GM12865 (cell line): ENCODE measurements at regions not wholly inside any gene's neighbourhood (a gene's known extent, or its start where the extent isn't known, plus 50 kb on each side); places are given as distances from the start of the nearest gene placed in this dataset.
"Not testable (repeated sequence)": the region's sequence is repeated elsewhere in the genome, so short reads cannot be mapped to it uniquely, and the experiment has no call there.

ENCODE experiments used
- DNase-seq: peaks from one replicate; pipeline ENCODE4 v3.0.0; 2010; ENCODE audit warnings: low read depth
- H3K4me3 ChIP-seq: 2 replicates; pipeline ENCODE4 v1.5.1; 2011; ENCODE audit warnings: mild to moderate bottlenecking, low read depth, low read length, control low read depth
- TF ChIP-seq, protein P1 (sequence below): IDR thresholded peaks from 2 replicates; pipeline ENCODE4 v1.5.1; 2011; ENCODE audit warnings: low read length, control low read depth, low read depth, inconsistent platforms; ENCODE audit not compliant: insufficient read depth; ENCODE audit errors: missing control alignments

DNA sequence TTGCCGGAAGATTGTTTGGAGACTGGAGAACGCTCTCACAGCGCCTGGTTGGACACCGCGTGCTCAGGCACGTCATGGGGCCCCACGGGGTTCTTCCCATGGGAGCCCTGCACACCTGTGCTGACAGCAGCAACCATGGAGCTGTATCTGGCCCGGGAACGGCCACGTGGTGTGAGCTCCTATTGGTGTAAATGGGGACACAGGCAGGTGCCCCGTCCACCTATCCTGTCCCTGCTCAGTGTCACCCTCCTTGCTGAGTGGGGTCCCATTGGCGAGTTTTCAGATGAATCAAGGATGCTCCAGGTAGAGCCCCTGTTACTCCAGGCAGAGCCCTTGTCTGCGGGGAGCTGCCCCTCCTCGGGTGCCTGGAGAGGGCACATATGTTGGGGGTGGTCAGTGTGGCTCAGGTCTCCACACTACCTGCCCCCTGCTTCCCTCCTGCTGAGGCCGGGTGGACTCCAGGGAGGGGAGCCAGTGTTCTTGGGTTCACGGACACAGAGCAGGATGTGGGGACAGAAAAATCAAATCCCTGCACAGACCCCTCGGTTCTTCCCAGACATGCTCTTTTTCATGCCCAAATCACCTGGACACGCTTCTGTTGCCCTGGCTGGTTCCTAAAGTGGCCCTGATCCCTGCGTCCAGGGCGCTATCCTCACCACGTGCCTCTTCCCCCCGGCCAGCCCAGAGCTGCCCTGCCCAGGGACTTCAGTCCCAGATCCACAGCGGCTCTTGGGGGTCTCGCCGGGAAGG is 250.1 kb downstream of the ADGRD1 start:
- no peak overlapping the region for H3K4me3 ChIP-seq
- DNase-seq = no peak
- TF ChIP-seq, protein P1, sequence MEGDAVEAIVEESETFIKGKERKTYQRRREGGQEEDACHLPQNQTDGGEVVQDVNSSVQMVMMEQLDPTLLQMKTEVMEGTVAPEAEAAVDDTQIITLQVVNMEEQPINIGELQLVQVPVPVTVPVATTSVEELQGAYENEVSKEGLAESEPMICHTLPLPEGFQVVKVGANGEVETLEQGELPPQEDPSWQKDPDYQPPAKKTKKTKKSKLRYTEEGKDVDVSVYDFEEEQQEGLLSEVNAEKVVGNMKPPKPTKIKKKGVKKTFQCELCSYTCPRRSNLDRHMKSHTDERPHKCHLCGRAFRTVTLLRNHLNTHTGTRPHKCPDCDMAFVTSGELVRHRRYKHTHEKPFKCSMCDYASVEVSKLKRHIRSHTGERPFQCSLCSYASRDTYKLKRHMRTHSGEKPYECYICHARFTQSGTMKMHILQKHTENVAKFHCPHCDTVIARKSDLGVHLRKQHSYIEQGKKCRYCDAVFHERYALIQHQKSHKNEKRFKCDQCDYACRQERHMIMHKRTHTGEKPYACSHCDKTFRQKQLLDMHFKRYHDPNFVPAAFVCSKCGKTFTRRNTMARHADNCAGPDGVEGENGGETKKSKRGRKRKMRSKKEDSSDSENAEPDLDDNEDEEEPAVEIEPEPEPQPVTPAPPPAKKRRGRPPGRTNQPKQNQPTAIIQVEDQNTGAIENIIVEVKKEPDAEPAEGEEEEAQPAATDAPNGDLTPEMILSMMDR = no peak

DNA sequence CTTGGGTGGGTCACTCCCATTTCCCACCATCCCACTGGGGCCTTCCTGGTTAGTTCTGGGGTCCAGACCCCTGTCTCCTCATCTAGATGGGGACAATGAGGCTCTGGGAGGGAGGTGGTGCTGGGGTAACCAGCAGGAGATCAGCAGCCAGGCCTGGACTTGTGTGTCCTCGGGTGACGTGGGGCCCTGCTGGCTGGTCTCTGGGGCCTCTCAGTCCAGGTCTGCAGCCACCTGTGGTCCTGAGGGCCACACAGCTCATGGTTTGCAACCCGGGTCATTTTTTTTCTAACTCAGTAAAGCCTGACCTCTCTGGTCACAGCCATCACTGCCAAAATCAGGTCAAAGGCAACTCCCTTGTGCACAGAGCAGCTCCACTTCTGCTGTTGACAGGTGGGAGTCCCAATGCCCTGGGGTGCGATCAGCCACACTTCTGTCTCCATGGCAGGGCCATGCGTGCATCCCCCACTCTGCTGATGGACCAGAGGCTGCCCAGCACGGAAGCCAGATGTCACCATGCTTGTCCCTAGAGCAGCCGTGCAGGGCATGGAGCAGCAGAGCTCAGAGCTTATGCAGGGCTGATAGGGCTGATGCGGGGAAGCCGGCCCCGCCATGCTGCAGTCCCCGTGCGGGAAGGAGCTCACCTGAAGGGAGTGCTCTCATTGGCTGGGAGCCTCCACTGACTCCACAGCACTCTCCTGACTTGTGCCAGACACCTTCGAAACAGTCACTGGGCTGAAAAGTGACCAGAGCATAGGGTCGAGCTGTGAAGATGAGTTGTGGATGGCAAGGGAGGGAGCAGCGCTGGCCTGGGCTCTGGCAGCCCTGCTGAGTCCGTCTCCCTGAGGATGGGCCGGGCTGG is 250.9 kb downstream of the ADGRD1 start:
- TF ChIP-seq, protein P1 = no peak
- H3K4me3 ChIP-seq = no peak overlapping the region
- no peak for DNase-seq

DNA sequence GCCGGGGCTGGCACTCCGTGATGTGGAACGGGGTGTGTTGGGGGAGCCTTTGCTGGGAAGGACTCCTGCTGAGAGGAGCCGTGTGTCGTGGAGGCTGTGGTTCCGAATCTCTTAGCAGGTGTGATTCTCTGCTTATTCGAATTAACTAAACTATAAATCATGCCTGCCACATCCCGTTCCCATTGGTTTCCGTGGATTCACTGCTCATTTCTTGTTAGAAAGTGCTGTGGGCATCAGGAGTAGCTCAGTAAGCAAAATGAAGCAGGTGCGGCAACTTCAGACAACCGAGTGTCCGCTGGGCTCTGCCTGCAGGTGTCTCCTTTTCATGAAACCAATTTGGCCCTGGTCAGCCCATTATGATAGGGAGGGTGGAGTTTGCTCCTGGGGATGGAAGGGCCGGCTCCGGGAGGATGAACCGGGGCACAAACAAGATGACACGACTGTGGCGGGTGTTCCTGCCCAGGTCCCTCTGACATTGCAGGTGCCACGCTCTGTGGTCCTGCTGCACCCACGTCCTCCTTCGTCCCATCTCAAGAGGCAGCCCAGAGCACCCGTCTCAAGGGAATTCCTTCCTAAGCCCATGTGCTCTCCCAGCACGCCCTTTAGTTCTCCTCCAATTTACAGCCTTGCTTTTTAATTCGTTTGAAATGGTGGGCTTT is 251.7 kb downstream of the ADGRD1 start:
- not testable (repeated sequence) for H3K4me3 ChIP-seq, DNase-seq

DNA sequence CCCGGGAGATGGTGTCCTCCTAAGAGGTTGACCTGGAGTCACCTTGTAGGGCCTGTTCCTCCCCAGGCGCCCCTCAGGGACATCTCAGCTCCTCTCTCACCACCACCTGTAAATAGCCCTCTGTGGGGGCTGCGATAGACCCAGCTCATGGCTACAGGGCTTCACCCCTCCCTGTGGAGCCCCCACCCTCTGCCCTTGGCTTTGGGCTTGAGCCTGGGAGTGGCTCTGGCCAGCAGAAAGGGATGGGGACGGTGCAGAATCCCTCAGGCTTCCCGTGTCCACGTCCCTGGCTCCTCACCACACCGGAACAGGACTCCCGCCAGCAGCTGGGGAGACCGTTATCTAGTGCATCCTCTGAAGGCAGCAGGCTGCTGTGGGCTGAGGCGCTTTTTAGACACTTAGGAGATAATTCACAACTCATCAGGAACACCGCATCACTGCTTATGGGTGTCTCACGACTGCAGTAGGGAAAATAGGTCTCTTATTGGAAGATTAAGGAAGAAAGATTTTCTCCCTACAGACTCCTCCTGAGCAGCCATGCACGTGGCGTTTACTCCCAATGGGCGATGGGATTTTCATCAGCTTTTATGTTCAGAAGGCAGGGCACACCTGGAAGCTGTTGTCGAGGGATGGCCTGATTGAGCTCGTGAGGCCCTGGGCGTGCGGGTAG is 253.1 kb downstream of the ADGRD1 start:
- DNase-seq, H3K4me3 ChIP-seq: not testable (repeated sequence)

DNA sequence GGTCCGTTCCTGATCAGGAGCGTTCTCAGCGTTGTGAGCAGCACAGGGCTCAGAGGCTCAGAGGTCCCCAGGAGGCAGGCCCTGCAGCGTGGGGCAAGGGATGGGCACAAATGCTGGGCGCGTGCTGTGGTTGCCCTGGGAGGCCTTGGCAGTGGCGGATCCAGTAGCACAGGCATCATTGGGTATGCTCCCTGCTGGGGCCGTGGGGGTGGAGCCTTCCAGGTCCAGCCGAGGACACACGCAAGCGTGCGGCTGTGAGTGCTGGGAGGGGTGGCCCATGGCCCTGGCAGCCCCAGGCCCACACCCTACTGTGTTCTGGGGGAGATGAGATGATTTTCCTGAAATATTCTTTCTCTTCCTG is 253.6 kb downstream of the ADGRD1 start:
- DNase-seq, H3K4me3 ChIP-seq: not testable (repeated sequence)

DNA sequence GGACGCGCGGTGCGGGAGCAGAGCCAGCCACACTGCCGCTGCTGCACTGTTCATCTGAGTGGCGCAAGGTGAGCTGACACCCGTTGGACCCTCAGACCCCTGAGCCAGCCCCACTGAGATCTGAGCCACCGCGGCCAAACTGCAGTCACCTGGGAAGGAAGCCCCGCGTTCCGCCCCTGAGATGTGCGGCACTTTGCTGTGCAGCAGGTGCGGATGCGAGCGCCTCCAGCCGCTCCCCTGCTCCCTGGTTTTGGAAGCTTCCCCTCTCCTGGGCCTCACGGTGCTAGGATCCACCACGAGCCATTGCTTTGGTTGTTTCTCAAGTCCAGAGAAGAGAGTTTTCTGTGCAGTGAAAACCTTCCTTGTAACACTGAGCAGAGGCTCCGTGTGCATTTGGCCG is 254.1 kb downstream of the ADGRD1 start:
- not testable (repeated sequence) for DNase-seq, H3K4me3 ChIP-seq

DNA sequence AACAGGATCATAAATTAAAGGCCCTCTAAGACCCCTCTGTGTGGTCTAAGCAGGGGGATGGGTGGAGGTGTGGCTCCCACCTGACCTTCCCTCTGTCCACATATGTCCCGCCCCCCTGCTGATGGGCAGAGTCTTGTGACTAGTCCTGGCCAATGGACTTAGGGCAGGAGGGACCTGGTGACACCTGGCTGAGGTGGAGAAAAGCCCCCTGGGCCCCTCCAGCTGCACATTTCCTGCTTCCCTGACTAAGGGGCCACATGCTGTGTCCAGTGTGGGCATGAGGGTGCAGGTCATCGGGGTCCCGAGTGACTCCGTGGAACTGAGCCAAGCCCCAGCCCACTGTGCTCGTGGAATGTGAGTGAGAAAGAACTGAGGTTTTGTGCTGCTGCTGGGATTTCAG is 254.7 kb downstream of the ADGRD1 start:
- TF ChIP-seq, protein P1 = no peak
- DNase-seq = no peak
- H3K4me3 ChIP-seq = no peak overlapping the region

DNA sequence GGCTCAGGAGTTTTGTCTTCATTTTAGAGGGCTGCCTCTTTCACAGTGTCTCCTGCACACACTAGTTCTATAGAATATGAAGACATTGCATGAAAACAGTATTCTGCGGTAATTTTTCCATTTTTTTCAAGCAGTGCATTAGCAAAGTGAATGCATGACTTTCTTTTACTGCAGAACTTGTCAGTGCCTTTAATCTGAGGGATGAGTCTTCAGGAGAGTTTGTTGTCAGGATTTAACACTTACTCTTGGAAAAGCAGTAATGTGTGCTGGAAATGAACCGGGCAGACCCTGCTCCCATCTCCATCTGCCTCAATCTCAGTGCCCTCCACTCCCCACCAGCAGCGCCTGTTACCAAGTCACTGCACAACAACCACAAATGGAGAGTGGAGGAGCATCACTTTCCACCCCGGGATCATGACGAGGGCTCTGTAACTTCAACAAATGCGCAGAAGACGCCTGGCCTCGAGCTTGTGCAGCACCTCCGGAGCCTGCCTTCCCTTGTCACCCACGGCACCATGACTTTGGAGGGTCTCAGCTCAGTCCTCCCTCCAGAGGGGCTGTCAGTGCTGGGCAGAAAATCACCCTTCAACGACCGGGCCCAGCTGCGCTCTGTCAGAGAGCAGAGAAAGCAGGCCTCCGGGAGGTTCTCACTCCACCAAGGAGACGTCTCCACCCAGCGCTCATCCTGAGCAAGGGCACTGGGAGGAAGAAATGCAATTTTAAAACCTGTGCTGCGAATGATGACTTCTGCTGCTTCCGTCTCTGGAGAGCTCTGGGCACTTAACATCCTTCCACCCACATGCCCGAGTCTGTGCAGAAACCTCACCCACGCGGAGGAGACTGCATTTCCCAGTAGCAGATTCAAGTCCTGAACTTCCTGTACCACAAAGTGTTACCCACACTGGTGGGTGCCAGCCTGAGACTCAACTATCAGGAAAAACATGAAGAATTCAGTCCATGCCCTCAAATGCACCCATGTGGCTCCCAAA is 255.7 kb downstream of the ADGRD1 start:
- no peak overlapping the region for H3K4me3 ChIP-seq
- DNase-seq = no peak

More for the DNA sequence above, 255.7 kb downstream of the ADGRD1 start:
- TF ChIP-seq, protein P1 = no peak
